ENCODE measurements at regions not wholly inside any gene's neighbourhood (a gene's known extent, or its start where the extent isn't known, plus 50 kb on each side); places are given as distances from the start of the nearest gene placed in this dataset.

DNA sequence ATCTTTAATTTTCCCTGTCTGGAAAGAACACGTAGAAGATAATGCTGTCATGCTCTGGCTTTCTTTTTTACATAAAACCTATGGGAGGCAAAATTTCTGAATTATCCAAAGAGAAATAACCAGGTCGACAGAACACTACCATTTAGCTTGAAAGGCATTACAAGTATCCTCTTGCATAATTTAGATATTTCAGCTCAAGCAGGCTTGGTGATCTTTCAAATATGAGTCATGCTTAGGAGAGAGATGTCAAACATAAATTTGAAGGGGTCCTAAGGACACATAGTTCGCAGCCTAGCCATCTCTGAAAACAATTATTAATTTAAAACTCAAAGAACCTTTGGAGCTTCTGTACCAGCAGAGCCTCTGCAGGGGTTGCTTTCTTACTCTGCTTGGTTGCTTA lies 100.9 kb downstream of the FAS start:
- CTCF ChIA-PET = interaction anchor here (1.1 to 1.4 kb wide), 2 partner anchors 13 to 22 kb away, joined by 3 read pairs; no protein-coding TSS in a partner anchor

GRCh38 chr10:89090756-89091445 lies 100.3 kb downstream of the FAS start:
- no peaks in the 10 kb centered on the region for H3K36me3 ChIP-seq (ENCODE audit: control insufficient read depth, insufficient read depth, low read length)
- H3K4me3 ChIP-seq (ENCODE audit: low read depth, low read length) = no peak overlapping the region
- H3K27me3 ChIP-seq (ENCODE audit: control insufficient read depth, insufficient read depth, low read length) = no peaks in the 10 kb centered on the region
- CTCF ChIA-PET = interaction anchor here (1.1 to 1.4 kb wide), 3 partner anchors 13 to 31 kb away, joined by 3 read pairs; no protein-coding TSS in a partner anchor
- TF ChIP-seq CTCF (IDR thresholded peaks at IDR 0.05; ENCODE audit: insufficient read depth, low read depth, low read length) = no peak
- POLR2A ChIA-PET = no interaction called here
- DNase-seq (ENCODE audit: low read depth) = no peak

More for the DNA sequence above, 100.9 kb downstream of the FAS start:
- Histone ChIP-seq H3K4me3 (ENCODE audit: low read depth, low read length) (no peak overlapping the region), H3K36me3 (ENCODE audit: control insufficient read depth, insufficient read depth, low read length) (no peaks in the 10 kb centered on the region), H3K27me3 (ENCODE audit: control insufficient read depth, insufficient read depth, low read length) (no peaks in the 10 kb centered on the region)
- DNase-seq (ENCODE audit: low read depth) = no peak
- no peak for TF ChIP-seq CTCF (IDR thresholded peaks at IDR 0.05; ENCODE audit: insufficient read depth, low read depth, low read length)
- POLR2A ChIA-PET = interaction anchor here (0.8 kb wide), 1 partner anchor 116 kb away, joined by 3 read pairs; no protein-coding TSS in a partner anchor

- ChIA-PET CTCF (interaction anchor here (0.5 to 1.3 kb wide), 6 partner anchors 13 to 175 kb away, joined by 3 to 4 read pairs (median 3); no protein-coding TSS in a partner anchor), POLR2A (interaction anchor here (0.8 to 1.2 kb wide), 2 partner anchors 41 to 71 kb away, joined by 4 read pairs; no protein-coding TSS in a partner anchor)
- Histone ChIP-seq H3K4me3 (ENCODE audit: low read depth, low read length) (peak overlapping the region; percentile 12), H3K27me3 (ENCODE audit: control insufficient read depth, insufficient read depth, low read length) (no peaks in the 10 kb centered on the region), H3K36me3 (ENCODE audit: control insufficient read depth, insufficient read depth, low read length) (no peaks in the 10 kb centered on the region)
- no peak for TF ChIP-seq CTCF (IDR thresholded peaks at IDR 0.05; ENCODE audit: insufficient read depth, low read depth, low read length)
- peak; percentile 93 for DNase-seq (ENCODE audit: low read depth)
These were observed 96.4 kb downstream of the FAS start for GRCh38 chr10:89086801-89087521.

DNA sequence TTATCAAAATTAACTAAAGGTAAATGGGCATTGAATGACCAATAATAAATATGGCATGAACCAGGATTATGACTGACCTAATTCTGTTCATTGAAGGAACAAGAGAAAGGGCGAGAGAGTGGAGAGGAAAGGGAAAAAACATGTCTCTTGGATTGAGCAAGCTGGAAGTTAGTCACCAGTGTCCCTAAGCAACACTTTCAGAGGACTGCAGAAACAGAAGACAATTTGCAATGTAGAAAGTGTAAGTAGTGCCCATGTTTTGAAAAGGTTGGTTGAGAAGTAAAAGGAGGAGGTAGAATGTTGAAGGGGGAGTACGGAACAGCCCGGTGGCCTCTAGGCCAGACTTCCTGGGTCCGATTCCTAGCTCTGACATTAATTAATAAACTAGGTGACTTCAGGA lies 94.6 kb downstream of the FAS start:
- TF ChIP-seq CTCF (IDR thresholded peaks at IDR 0.05; ENCODE audit: insufficient read depth, low read depth, low read length) = no peak
- CTCF ChIA-PET = interaction anchor here (1.2 kb wide), 1 partner anchor 54 kb away, joined by 3 read pairs; no protein-coding TSS in a partner anchor
- no peak for DNase-seq (ENCODE audit: low read depth)
- no peaks in the 10 kb centered on the region for H3K27me3 ChIP-seq (ENCODE audit: control insufficient read depth, insufficient read depth, low read length)
- no peaks in the 10 kb centered on the region for H3K36me3 ChIP-seq (ENCODE audit: control insufficient read depth, insufficient read depth, low read length)
- POLR2A ChIA-PET = no interaction called here
- H3K4me3 ChIP-seq (ENCODE audit: low read depth, low read length) = no peak overlapping the region

DNA sequence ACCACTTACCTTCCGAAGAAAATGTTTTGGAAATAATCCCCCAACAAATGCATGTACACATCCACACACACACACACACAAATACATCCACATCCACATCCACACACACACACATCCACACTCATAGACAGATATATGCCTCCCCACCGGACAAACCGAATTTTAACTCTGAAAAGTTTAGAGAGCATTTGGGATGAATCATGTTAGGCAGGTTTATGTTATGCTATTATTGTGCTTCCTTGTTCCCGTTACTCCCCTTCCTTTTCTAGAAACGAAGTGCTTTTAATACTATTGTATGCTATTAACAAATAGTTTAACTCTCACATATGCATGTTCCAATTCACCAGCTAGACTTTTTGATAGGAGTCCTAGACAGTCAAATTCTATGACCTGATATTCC lies 91.5 kb downstream of the FAS start:
- Histone ChIP-seq H3K4me3 (ENCODE audit: low read depth, low read length) (no peak overlapping the region), H3K27me3 (ENCODE audit: control insufficient read depth, insufficient read depth, low read length) (no peaks in the 10 kb centered on the region), H3K36me3 (ENCODE audit: control insufficient read depth, insufficient read depth, low read length) (no peaks in the 10 kb centered on the region)
- no peak for TF ChIP-seq CTCF (IDR thresholded peaks at IDR 0.05; ENCODE audit: insufficient read depth, low read depth, low read length)
- no peak for DNase-seq (ENCODE audit: low read depth)
- CTCF ChIA-PET = no interaction called here
- POLR2A ChIA-PET = no interaction called here

Measured in BJ (cell line).